Glutamatergic neuron (in vitro differentiated cells): ENCODE measurements at regions not wholly inside any gene's neighbourhood (a gene's known extent, or its start where the extent isn't known, plus 50 kb on each side); places are given as distances from the start of the nearest gene placed in this dataset.

Experiments
- DNase-seq: peaks from one replicate; pipeline ENCODE4 v3.0.0; 2022
- H3K27ac Mint-ChIP-seq: one replicate; pipeline ENCODE4 v1.8.0; 2020; ENCODE audit warnings: mild to moderate bottlenecking, mixed read lengths, inconsistent platforms; ENCODE audit not compliant: unreplicated experiment
- H3K27me3 Mint-ChIP-seq: one replicate; pipeline ENCODE4 v1.8.0; 2020; ENCODE audit warnings: mild to moderate bottlenecking, moderate library complexity, mixed read lengths, inconsistent platforms; ENCODE audit not compliant: unreplicated experiment
- H3K36me3 Mint-ChIP-seq: one replicate; pipeline ENCODE4 v1.8.0; 2020; ENCODE audit warnings: mild to moderate bottlenecking, mixed read lengths, inconsistent platforms; ENCODE audit not compliant: unreplicated experiment
- H3K4me1 Mint-ChIP-seq: one replicate; pipeline ENCODE4 v1.8.0; 2020; ENCODE audit warnings: mild to moderate bottlenecking, low read depth, mixed read lengths, inconsistent platforms; ENCODE audit not compliant: unreplicated experiment
- H3K4me3 Mint-ChIP-seq: one replicate; pipeline ENCODE4 v1.8.0; 2020; ENCODE audit warnings: mild to moderate bottlenecking, mixed read lengths, inconsistent platforms; ENCODE audit not compliant: unreplicated experiment
- H3K9me3 Mint-ChIP-seq: one replicate; pipeline ENCODE4 v1.8.0; 2020; ENCODE audit warnings: mild to moderate bottlenecking, moderate library complexity, mixed read lengths, inconsistent platforms; ENCODE audit not compliant: unreplicated experiment
- TF ChIP-seq, protein P1 (sequence below): fragments of 200-600 bp; sonication (generic); IDR thresholded peaks from one replicate; pipeline ENCODE4 v1.5.0; 2021; ENCODE audit not compliant: partially characterized antibody, unreplicated experiment

DNA sequence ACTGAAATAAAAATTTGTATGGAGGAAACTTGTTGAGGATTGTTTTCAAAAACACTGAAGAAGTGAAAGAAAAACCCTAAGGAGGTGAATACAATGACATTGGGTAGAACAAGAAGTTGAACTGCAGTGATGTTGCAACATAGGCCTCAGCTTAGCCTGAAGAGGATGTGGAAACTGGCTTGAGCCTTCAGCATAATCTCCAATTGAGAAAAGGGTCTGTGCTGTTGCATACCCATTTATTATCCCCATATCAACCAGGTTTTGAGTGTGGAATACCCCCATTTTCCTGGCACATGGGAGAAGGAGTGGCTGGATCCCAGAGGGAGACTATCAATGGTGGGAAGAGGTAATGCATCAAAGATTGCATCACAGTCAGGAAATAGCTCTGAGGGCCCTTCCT lies 695.0 kb upstream of the HS3ST1 start:
- Mint-ChIP-seq H3K27ac (no peak overlapping the region), H3K4me3 (no peak overlapping the region), H3K36me3 (peaks cover 5% of the 10 kb centered on the region), H3K9me3 (peaks cover 3% of the 10 kb centered on the region), H3K27me3 (no peaks in the 10 kb centered on the region), H3K4me1 (no peaks in the 10 kb centered on the region)
- TF ChIP-seq, protein P1, sequence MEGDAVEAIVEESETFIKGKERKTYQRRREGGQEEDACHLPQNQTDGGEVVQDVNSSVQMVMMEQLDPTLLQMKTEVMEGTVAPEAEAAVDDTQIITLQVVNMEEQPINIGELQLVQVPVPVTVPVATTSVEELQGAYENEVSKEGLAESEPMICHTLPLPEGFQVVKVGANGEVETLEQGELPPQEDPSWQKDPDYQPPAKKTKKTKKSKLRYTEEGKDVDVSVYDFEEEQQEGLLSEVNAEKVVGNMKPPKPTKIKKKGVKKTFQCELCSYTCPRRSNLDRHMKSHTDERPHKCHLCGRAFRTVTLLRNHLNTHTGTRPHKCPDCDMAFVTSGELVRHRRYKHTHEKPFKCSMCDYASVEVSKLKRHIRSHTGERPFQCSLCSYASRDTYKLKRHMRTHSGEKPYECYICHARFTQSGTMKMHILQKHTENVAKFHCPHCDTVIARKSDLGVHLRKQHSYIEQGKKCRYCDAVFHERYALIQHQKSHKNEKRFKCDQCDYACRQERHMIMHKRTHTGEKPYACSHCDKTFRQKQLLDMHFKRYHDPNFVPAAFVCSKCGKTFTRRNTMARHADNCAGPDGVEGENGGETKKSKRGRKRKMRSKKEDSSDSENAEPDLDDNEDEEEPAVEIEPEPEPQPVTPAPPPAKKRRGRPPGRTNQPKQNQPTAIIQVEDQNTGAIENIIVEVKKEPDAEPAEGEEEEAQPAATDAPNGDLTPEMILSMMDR, result no peak
- DNase-seq, result no peak

DNA sequence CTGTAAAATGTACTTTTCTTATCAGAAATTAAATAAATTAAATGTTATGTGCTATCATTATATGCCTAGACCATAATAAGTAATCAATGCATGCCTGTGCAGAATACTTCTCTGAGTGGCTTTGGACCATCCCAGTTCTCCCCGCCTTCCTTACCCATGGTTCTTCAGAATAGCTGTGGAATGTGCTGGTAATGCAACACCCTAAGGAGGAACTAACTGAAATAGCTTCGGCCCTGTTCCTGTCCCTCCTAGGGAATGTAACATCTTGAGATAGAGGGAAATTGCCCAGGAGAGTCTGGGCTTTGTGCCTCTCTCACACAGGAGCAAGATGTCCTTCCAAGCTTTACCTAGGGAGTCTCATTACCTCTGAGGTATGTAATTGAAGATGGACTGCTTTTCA lies 693.6 kb upstream of the HS3ST1 start:
- Mint-ChIP-seq H3K27me3 (no peaks in the 10 kb centered on the region), H3K4me3 (no peak overlapping the region), H3K36me3 (peaks cover 5% of the 10 kb centered on the region), H3K4me1 (no peaks in the 10 kb centered on the region), H3K27ac (no peak overlapping the region), H3K9me3 (no peaks in the 10 kb centered on the region)
- TF ChIP-seq, protein P1, result no peak
- DNase-seq, result no peak

DNA sequence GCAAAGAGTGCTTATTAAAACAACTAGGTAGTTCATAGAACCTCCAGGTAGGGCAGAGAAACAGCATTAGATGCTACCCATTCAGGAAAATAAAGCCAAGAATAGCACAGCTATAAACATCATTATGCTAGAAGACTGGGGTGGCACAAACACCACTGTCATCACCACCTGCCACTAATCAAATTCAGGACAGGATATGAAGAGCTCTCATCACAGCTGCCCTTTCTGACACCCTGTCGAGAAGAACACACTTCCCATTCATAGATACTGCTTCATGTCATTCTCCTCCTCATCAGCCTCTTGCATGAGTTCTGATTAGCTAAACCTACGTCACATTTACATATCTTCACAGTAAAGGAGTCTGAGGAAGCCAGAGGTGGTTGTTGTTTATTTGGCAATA lies 692.3 kb upstream of the HS3ST1 start:
- Mint-ChIP-seq H3K4me3 (no peak overlapping the region), H3K36me3 (peaks cover 5% of the 10 kb centered on the region), H3K27me3 (no peaks in the 10 kb centered on the region), H3K4me1 (no peaks in the 10 kb centered on the region), H3K9me3 (no peaks in the 10 kb centered on the region), H3K27ac (no peak overlapping the region)
- TF ChIP-seq, protein P1, result no peak
- no peak for DNase-seq

DNA sequence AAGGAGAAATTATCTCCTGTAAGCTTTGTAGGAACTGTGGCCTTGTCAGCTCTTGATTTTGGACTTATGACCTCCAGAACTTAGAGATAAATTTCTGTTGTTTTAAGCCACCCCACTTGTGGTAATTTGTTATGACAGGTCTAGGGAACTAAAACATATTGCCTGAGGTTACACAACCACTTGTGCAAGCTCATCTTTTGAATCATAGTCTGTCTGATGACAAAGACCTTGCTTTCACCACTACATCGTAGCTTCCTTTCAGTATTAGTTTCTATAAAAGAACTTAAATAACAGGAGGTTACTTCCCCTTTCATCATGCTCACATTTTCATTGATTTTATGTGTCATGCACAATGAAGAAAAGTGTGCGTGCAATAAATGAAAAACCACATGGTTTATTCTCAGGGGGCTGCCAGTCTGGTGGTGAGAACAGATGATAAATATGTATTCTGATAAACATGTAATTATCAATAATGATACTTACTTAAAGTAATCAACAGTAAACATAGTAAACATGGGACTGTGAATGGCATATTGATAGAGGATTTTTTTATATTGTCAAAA lies 690.0 kb upstream of the HS3ST1 start:
- TF ChIP-seq, protein P1, result no peak
- DNase-seq, result no peak
- Mint-ChIP-seq H3K9me3 (no peaks in the 10 kb centered on the region), H3K27ac (no peak overlapping the region), H3K36me3 (peaks cover 9% of the 10 kb centered on the region), H3K4me3 (no peak overlapping the region), H3K27me3 (no peaks in the 10 kb centered on the region), H3K4me1 (no peaks in the 10 kb centered on the region)

DNA sequence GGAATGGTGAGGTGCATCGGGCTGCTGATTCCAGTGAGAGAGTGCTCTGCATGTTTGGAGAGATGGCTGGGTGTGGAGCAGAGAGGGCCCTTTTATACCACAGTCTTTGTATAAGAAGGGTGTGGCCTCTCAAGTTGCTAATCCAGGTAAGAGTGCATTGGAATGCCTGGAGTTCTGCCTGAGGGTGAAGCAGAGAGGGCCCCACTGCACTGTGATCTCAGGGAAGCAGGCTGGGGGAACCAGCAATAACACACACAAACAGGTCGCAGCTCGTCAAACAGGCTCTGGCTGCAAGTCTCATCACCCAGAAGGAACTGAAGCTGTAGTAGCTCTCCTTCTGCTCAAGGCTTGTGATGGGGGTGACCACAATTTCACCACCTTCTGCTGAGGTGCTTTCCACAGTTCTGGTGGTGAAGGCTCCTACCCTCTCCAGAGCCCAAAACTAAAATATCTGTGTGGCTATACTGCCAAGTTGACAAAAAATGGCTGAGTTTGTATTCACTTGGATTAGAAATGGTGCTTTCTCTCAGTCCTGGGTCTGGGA lies 687.4 kb upstream of the HS3ST1 start:
- H3K27ac Mint-ChIP-seq, result no peak overlapping the region
- peaks cover 13% of the 10 kb centered on the region for H3K36me3 Mint-ChIP-seq
- H3K4me3 Mint-ChIP-seq, result no peak overlapping the region
- no peaks in the 10 kb centered on the region for H3K4me1 Mint-ChIP-seq
- no peak for DNase-seq
- H3K27me3 Mint-ChIP-seq, result peaks cover 3% of the 10 kb centered on the region
- TF ChIP-seq, protein P1, result no peak
- peaks cover 3% of the 10 kb centered on the region for H3K9me3 Mint-ChIP-seq
